ENCODE measurements at regions not wholly inside any gene's neighbourhood (a gene's known extent, or its start where the extent isn't known, plus 50 kb on each side); places are given as distances from the start of the nearest gene placed in this dataset.
A peak's percentile ranks its signal among the peaks of the same experiment; 100 is the strongest.

- no peak for DNase-seq
Observed at GRCh38 chr6:43915208-43915869, 145.3 kb downstream of the VEGFA start.

GRCh38 chr6:43914272-43915147 is 144.5 kb downstream of the VEGFA start:
- DNase-seq: peak; percentile 42

GRCh38 chr6:43913375-43914271 is 143.6 kb downstream of the VEGFA start:
- DNase-seq: no peak

- no peak for DNase-seq
Observed at GRCh38 chr6:43912598-43913371, 142.8 kb downstream of the VEGFA start.

- DNase-seq: no peak
Observed at GRCh38 chr6:43912116-43912577, 142.1 kb downstream of the VEGFA start.

GRCh38 chr6:43911354-43912115 is 141.5 kb downstream of the VEGFA start:
- DNase-seq: peak; percentile 60

- no peak for DNase-seq
Observed at GRCh38 chr6:43910638-43911353, 140.8 kb downstream of the VEGFA start.

- no peak for DNase-seq
Observed at GRCh38 chr6:43910149-43910637, 140.2 kb downstream of the VEGFA start.

GRCh38 chr6:43909474-43910148 is 139.6 kb downstream of the VEGFA start:
- DNase-seq: no peak

GRCh38 chr6:43907789-43908472 is 137.9 kb downstream of the VEGFA start:
- DNase-seq: no peak

GRCh38 chr6:43907312-43907711 is 137.3 kb downstream of the VEGFA start:
- no peak for DNase-seq

GRCh38 chr6:43904311-43905123 is 134.5 kb downstream of the VEGFA start:
- DNase-seq: no peak

GRCh38 chr6:43903739-43904290 is 133.8 kb downstream of the VEGFA start:
- no peak for DNase-seq

GRCh38 chr6:43901733-43902230 is 131.8 kb downstream of the VEGFA start:
- no peak for DNase-seq

GRCh38 chr6:43900916-43901732 is 131.1 kb downstream of the VEGFA start:
- DNase-seq: peak; percentile 90

- peak; percentile 68 for DNase-seq
Observed at GRCh38 chr6:43900560-43900915, 130.5 kb downstream of the VEGFA start.

GRCh38 chr6:43899830-43900229 is 129.8 kb downstream of the VEGFA start:
- no peak for DNase-seq
